GM18508 (cell line): ENCODE measurements at regions not wholly inside any gene's neighbourhood (a gene's known extent, or its start where the extent isn't known, plus 50 kb on each side); places are given as distances from the start of the nearest gene placed in this dataset.
"Not testable (repeated sequence)": the region's sequence is repeated elsewhere in the genome, so short reads cannot be mapped to it uniquely, and the experiment has no call there.

Source experiments
- ATAC-seq: cut with Tn5 transposase; IDR thresholded peaks from one replicate; pipeline ENCODE4 v1.9.1; 2021; ENCODE audit warnings: moderate number of reproducible peaks; ENCODE audit not compliant: insufficient read depth, unreplicated experiment

DNA sequence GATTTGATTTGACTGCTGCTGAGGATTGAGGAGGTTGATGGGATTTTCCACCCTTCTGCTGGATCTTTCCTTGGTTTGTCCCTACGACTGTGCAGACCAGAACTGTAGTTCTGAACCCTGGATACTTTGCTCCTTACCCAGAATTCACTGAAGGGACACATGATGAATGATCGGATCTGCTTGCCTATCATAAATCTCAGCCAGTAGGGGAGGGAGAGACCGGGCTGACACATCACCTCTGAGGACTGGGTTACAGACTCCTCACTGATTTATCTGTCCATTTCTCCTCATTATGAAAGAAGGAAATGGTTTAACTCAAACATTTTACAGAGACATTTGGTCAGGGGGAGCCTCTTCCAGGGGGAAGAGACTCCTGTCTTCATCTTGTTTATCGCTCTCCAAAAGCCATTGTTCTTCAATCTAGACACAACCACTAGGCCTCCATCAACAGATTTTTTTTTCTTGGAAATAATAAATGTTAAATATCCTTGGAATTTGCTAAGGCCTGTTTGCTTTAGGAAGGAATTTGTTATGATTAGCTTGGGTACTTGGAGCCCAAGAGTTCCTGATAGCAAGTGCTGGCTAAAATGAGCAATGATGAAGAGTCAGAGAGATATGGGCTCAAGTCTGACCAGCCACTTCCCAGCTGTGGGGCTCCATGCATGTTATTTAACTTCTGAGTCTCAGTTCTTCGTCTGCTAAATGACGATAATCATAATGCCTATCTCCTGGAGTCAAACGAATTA lies 925.5 kb downstream of the SLC4A3 start:
- no peak for ATAC-seq

DNA sequence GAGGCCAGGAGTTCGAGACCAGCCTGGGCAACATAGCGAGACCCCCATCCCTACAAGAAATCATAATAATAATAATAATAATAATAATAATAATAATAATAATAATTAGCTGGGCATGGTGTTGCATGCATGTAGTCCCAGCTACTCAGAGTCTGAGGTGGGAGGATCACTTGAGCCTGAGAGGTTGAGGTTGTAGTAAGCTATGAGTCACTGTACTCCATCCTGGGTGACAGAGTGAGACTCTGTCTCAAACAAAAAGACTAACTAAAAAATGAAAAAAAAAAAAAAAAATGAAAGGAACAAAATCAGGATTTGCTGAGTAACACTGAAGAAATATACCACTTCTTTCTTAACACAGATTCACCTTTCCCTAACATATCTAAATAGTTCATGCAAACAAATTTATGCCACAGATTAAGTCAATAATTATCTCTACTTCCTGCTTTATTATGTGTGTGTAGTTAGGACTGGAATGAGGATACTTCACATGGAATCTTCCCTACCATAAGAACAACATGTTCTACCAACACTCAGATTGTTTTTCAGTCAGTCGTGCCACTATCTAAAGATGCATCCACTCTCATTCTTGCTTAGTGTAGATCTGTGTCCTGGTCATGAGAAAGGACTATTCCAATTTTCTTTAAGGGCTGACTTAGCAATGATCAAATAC lies 928.7 kb downstream of the SLC4A3 start:
- ATAC-seq, result no peak

DNA sequence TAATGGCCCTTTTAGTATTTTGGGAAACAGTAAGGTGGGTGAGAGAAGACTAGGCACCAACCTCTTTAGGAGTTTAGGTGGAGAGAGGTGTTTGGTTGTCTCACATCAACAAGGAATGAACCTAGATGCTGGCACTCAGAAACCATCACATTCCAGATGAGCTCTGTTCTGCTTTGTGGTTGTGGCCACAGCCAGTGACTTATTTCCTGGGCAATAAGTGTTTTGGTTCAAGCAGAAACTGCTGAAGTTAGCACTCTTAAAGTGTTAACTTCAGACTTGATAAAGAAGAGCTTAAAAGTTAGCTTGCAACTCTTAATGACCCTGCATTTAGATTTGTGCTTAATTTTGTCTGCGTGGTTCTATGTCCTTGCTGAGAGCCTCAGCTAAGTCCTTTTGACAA lies 929.2 kb downstream of the SLC4A3 start:
- ATAC-seq, result no peak

DNA sequence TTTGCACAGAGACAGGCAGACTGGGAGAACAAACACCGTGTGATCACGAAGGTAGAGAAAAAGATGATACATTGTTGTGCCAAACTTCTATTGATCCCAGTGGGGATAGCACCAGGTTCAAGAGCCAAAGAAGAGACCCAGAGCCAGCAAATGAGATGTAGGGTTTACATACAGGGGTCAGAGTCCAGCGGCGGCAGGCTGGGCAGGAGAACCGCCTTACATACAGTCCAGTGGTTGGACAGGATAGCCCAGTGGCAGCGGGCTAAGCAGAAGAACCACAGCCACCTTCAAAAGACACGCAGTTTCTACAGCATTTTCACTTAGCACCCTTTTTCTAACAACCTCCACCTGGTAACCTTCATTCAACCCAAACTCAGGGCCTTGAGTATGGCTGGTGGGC lies 932.8 kb downstream of the SLC4A3 start:
- no peak for ATAC-seq

DNA sequence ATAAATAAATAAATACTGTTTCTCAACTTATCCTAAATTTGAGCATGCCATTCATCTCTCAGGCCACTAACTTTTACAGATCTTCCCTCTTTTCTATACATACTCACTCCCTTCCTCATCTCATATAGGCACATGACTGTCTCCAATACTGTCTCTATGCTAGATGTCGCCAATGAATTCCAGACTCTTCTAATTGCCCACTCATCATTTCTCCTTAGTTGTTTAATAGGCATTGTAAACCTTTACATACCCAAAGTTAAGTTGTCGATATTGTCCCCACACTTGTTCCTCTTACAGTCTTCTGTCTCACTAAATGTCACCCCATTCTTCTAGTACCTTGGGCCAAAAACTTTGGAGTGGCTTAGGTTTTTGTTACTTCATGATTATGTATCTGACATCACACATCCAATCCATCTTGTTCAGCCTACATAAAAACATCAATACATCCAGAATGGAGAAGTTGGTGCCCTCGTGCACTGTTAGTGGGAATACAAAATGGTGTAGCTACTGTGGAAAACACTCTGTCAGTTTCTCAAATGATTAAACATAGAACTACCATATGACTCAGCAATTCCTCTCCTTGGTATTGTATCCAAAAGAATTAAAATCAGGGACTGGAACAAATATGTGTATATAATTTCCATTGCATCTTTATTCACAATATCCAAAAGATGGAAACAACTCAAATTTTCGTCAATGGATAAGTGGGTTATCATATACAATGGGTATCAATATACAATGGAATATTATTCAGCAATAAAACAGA lies 935.1 kb downstream of the SLC4A3 start:
- ATAC-seq, result no peak

DNA sequence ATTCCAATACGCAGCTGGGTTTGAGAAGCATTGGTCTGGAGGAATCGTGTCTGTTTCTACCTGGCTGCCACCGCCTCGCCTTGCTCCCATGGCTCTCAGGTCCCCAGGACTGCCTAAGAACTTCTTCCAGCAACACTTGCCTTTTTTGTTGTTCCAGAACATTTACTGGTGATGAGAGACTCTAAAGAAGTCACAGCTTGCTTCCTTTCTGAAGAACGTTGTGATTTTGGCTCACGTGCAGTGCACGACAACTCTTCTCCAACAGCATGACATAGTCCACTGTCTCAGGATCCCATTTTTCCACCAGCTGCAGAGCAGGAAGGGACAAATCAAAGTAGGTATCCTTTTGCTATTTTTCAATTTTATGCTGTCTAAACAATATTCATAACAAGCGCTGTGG lies 940.9 kb downstream of the SLC4A3 start:
- ATAC-seq, result no peak

DNA sequence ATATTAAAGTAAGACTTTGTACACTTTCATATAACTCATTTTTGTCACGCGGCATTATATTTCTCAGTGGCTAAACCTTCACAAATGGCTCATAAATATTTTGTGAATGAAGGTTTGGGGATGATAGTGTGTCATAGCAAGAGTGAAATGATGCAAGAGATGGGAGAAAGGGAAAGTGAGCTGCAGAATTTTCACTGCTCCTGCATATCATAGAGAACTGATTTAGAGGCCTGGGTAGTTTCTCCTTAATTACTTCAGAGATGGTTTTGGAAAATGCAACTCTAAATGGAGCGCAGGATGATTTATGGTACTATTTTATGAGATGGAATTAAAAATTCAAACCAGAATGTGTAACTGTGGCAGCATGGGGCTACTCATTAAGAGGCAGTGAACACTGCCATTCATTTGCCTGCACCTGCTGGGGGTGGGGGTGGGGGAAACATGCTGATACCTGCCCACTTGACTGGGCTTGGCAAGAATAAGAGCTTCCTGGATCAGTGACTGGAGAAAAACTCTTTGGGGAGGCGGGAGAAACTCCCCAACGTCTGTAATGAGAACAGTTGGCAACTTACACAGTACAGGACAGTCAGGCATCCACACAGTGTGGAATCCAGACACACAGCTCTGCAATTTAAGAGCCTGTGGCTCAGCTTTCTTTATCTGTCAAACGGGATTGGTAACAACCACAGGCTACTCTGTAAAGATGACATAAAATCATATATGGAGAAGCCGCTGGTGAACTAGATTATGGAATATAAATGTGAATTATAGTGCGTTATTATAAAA lies 941.9 kb downstream of the SLC4A3 start:
- ATAC-seq, result no peak

DNA sequence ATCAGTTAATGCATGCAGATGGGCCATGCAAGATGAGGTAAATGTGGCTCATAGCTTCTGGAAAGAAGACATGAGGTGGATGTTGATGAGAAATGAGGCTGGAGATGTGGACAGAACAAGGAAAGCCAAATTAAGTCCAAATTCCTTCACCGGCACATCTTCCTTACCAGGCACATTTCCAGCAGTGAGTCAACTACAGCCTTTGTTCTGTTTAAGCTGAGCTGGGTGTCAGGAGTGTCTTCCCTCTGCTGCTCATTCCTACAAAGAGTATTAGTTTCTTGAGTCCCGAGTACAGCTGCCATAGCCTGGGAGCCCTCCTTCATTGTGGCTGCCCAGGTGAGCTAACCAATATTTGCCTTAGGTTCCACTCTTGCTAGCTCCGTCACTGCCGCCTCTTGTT lies 945.0 kb downstream of the SLC4A3 start:
- no peak for ATAC-seq

DNA sequence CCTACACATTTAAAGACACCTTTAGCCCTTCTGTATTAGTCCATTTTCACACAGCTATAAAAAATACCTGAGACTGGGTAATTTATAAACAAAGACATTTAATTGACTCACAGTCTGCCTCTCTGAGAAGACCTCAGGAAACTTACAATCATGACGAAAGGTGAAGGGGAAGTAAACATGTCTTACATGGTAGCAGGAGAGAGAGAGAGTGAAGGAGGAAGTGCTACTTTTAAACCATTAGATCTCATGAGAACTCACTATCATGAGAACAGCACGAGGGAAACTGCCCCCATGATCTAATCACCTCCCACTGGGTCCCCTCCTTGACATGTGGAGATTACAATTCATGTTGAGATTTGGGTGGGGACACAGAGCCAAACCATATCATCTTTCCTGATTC lies 946.6 kb downstream of the SLC4A3 start:
- no peak for ATAC-seq

DNA sequence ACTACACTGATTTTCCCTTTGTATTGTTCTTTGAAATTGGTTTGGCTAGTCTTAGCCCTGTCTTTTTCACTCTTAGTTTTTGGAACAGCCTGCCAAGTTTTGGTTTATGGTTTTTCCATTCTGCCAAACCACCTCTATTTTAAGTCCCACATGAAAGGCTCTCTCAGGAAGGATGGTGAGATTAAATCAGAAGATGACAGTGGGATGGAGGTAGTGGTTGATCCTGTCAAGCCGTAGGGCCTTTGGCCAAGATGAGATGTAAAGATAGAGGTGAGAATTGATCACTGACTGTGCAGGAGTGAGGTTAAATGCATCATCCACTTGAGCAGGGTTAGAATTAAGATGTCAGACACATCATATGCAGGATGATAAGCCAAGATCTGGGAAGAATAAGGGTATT lies 948.5 kb downstream of the SLC4A3 start:
- no peak for ATAC-seq

DNA sequence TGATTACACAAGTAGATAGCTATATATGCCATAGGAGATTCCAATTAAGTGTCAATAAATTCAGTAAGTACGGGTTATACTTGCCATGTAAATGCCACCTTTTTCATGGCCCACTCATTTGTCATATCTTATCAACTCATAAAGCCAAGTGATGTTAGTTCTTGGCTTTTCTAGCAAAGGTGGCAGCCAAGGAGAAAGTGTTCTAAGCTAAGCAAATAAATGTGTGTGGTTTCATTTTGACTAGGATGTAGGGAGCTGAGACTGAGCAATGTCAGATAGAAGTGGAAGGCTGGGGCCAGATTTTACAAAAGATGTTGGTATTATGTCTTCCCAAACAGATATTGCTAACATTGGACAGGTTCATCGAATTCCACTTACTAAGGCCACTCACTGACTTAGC lies 952.0 kb downstream of the SLC4A3 start:
- no peak for ATAC-seq

DNA sequence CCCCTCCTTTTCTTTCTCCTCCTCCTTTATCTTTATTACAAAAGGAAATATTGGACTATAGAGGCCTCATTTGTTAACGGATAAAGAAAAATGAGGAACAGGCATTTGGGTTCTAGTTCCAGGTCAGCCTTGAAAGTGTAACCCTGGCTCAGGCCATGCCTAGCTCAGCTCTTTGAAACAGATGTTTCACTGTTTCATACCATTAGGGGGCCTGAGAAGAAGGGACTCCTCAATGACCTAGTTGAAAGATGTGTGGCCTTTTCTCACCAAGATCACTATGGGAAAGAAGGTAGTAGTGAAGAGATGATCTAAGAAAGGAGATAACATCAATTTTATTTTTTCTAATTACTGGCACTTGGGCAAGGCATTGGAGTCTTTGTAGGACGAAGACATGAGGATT lies 952.7 kb downstream of the SLC4A3 start:
- ATAC-seq, result no peak

DNA sequence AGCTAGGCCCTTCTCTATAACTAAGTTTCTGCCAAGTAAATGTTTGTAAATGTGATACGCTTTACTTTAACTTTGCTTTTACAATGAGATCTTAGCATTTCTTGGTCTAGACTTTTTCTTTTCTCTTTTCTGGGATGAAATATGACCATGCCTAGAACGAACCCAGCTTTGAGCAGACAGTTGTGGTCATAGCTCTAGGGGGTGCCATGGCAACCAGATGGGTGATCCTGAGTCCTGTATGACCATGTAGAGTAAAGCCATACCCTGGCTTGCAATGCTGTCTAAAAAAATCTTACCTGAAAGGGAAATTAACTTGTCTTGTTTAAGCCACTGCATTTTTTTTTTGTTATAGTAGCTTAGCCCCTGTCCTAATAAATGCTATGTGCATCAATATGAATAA lies 956.3 kb downstream of the SLC4A3 start:
- no peak for ATAC-seq

DNA sequence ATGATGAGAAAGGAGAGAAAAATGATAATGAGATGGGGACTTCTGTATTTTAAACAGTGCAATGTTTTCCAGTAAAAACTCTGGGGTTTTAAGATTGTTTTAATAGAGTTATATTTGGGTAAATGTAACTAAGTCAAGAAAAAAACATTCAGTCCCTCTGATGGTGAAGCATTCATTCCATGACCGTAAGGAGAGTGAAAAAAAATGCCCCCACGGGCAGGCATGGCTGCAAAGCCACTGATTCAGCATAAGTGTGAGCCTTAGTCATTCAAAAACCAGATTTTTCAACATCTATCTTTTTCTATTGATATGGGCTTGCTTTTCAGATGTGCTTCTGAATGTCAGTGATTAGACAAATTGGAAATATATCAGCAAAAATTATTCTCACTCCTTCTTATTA lies 957.8 kb downstream of the SLC4A3 start:
- no peak for ATAC-seq

DNA sequence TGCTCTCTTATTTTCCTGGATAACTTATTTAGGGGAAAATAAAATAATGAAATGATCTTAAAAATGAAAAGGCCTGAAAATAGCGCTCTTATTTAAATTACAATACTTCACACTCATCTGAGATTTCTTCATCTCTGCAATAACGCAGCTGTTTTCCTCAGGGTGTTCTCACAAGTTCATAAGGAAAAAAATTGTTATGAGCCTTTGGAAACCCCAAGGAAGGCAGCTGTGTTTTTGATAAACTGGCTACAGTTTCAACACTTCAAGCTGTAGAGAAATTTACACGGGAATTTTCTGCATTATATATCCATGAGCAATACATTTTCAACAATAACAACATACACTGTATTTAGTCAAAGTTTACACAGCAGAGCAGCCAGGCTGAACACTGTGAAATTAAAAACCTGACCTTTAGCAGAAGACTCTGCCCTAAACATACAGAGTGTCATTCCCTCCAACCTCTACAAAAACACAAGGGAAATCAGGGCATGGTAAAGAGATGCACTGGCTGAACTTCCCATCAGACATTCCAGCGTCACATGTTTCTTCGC lies 959.6 kb downstream of the SLC4A3 start:
- no peak for ATAC-seq

DNA sequence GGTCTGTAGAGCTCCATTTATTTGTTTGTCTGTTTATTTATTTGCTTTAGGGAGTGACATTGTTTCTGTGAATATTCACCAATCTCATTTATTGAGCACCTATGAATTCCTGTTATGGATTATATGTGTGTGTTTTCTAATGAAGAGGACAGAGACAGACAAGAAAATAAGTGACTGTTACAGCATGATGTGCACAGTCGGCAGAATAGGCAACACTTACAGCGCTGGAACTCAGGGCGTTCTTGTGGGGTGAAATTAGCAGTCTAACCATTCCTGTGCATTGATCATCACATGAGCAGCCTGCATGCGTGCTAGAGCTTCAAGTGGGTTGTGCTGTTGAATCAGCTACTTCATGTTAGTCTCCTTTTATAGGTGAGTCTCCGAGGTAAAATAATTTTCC lies 960.7 kb downstream of the SLC4A3 start:
- ATAC-seq, result no peak

DNA sequence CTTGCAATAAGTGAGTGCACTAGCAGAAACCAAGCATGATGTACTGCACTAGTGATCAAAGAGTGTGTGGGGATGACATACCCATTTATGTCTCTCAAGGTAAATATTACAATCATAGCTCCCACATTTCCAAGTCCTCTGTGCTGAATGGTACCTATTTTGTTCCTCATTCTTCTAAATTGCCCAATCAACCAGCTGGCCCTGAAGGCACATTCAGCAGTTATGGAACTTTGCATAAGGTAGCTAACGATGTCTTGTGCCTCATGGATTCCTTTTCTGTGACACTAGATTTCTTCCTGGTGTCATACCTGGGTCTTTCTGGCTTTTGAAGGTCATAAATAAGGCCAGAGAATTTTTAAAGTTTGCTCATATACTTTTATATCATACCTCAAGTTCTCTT lies 963.0 kb downstream of the SLC4A3 start:
- ATAC-seq, result no peak

DNA sequence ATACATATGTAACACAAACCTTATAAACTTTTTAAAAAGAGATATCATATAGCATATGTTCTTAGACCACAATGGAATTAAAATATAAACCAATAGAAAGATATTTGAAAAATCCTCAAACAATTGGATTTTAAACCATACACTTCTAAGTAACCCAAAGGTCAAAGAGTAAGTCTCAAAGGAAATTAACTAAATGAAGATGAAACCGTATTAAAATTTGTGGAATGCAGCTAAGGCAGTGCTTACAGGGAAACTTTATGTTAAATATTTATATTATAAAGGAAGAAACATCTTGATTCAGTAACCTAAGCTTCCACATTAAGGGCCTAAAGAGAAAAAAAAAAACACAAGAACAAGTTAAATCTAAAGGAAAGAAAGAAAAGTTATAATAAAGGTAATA lies 966.1 kb downstream of the SLC4A3 start:
- ATAC-seq, result no peak

DNA sequence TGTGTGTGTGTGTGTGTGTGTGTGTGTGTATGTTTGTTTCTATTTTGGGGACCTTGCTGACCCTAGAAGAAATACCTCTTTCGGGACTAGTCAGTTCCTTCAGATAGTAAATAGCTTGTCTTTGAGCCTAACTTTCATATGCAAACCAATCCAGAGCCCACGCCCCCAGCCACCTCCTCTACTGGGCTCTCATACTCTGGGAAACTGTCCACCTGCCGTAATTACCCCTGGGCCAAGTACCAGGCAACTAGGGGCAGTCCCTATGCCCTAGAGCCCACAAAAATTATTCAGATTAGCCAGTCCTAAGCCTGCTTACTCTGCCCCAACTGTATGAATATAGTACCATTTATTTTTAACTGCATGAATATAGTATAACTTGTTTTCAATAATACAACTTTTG lies 970.4 kb downstream of the EPHA4 start:
- no peak for ATAC-seq

DNA sequence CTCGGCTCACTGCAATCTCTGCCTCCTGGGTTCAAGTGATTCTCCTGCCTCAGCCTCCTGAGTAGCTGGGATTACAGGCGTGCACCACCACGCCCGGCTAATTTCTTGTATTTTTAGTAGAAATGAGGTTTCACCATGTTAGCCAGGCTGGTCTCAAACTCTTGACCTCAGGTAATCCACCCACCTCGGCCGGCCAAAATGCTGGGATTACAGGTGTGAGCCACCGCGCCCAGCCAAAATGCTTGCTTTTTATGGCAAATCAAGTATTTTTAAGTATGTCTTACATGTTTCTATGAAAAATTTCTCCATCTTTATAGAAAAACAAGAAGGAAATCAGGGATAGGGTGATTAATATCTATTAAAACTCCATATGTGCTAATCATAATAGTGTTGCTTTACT lies 959.1 kb downstream of the EPHA4 start:
- not testable (repeated sequence) for ATAC-seq
